Spleen (tissue), 7 donors: ENCODE measurements at regions not wholly inside any gene's neighbourhood (a gene's known extent, or its start where the extent isn't known, plus 50 kb on each side); places are given as distances from the start of the nearest gene placed in this dataset.

ENCODE experiments used
- CTCF ChIP-seq, 11 experiments: fragments of 200-600 bp in 7 of 11; fragments of 450-650 bp in 4 of 11; sonication (generic) in 4 of 11; IDR thresholded peaks in 8 of 11; conservative IDR thresholded peaks in 3 of 11; 1 replicate in 7 of 11; 2 replicates in 4 of 11; pipeline versions ENCODE4 v1.4.0 to v1.8.0; 2016 to 2021; ENCODE audit warnings: antibody characterized with exemption in 11 of 11, inconsistent platforms in 4 of 11, mild to moderate bottlenecking in 1 of 11
- POLR2A ChIP-seq, 3 donors: fragments of 450-650 bp; IDR thresholded peaks; one replicate each; pipeline ENCODE4 v1.5.1; 2017; ENCODE audit warnings: antibody characterized with exemption in 3 of 3, mild to moderate bottlenecking in 1 of 3
- donor health status: DM: no; HTN: no; CAD: no; lungs with moderate emphysema.
- donor health status: DM: no; HTN: no; CAD: no.
- donor health status: DM: no; HTN: no; CAD: no.

- TF ChIP-seq POLR2A (IDR thresholded peaks at IDR 0.05) = no peak
- TF ChIP-seq CTCF (IDR thresholded peaks at IDR 0.05 in 8 of 11, conservative IDR thresholded peaks at IDR 0.05 in 3 of 11) = no peak
Observed at GRCh38 chr6:66508433-66508832, 801.4 kb upstream of the EYS start.
